ENCODE measurements at regions not wholly inside any gene's neighbourhood (a gene's known extent, or its start where the extent isn't known, plus 50 kb on each side); places are given as distances from the start of the nearest gene placed in this dataset.

DNA sequence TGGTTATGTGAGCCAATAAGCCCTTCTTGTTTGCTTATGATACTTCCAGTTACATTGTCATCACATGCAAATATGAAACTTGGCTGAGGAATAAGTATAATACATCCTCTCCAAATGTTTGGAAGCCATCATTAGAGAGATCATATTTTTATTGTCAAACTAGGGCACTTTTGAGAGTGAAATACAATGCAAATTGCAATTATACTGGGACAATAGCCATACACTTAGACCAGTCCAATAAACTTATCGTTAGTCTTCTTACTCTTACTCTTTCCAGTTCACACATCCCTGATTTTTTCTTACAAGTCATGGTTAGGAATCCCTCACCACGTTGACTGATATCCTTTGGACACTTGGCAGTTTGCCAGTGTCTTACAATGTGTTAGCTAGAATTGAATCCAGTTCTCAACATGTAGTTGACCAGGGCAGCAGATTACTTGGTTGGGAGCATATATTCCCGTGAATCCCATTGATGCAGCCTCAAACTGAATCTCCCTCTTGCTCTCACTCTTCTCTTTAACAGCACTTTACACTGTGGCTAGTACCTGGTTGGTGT lies 519.7 kb upstream of the ID4 start:
- no peaks in the 10 kb centered on the region for H3K9me3 ChIP-seq (replicated peaks; ENCODE audit: insufficient read depth, low read length)
- H2AFZ ChIP-seq (ENCODE audit: low read length): no peak overlapping the region
- no peak overlapping the region for H3K4me3 ChIP-seq (ENCODE audit: low read length)
- H3K9me2 ChIP-seq (replicated peaks; ENCODE audit: insufficient read depth, low read length): no peaks in the 10 kb centered on the region
- H4K20me1 ChIP-seq (ENCODE audit: insufficient read depth, low read length): no peaks in the 10 kb centered on the region
- TF ChIP-seq, protein P1, sequence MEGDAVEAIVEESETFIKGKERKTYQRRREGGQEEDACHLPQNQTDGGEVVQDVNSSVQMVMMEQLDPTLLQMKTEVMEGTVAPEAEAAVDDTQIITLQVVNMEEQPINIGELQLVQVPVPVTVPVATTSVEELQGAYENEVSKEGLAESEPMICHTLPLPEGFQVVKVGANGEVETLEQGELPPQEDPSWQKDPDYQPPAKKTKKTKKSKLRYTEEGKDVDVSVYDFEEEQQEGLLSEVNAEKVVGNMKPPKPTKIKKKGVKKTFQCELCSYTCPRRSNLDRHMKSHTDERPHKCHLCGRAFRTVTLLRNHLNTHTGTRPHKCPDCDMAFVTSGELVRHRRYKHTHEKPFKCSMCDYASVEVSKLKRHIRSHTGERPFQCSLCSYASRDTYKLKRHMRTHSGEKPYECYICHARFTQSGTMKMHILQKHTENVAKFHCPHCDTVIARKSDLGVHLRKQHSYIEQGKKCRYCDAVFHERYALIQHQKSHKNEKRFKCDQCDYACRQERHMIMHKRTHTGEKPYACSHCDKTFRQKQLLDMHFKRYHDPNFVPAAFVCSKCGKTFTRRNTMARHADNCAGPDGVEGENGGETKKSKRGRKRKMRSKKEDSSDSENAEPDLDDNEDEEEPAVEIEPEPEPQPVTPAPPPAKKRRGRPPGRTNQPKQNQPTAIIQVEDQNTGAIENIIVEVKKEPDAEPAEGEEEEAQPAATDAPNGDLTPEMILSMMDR (IDR thresholded peaks at IDR 0.05; ENCODE audit: low read length): no peak
- TF ChIP-seq EZH2phosphoT487 (IDR thresholded peaks at IDR 0.05; ENCODE audit: low read length): no peak
- TF ChIP-seq EZH2 (optimal IDR thresholded peaks at IDR 0.05; ENCODE audit: low read depth, low read length): no peak
- H3K9ac ChIP-seq (ENCODE audit: low read length): no peak overlapping the region
- H3K27ac ChIP-seq (ENCODE audit: low read length): no peak overlapping the region
- no peaks in the 10 kb centered on the region for H3K27me3 ChIP-seq (replicated peaks; ENCODE audit: insufficient read depth, low read length)
- no peak overlapping the region for H3K4me2 ChIP-seq (ENCODE audit: low read depth, low read length)
- H3K4me1 ChIP-seq (ENCODE audit: low read length): no peaks in the 10 kb centered on the region
- H3K79me2 ChIP-seq (ENCODE audit: low read length): no peaks in the 10 kb centered on the region
- no peak for DNase-seq
- H3F3A ChIP-seq (ENCODE audit: insufficient read depth, low read length): no peaks in the 10 kb centered on the region
- no peaks in the 10 kb centered on the region for H3K36me3 ChIP-seq (replicated peaks; ENCODE audit: insufficient read depth, low read length)

DNA sequence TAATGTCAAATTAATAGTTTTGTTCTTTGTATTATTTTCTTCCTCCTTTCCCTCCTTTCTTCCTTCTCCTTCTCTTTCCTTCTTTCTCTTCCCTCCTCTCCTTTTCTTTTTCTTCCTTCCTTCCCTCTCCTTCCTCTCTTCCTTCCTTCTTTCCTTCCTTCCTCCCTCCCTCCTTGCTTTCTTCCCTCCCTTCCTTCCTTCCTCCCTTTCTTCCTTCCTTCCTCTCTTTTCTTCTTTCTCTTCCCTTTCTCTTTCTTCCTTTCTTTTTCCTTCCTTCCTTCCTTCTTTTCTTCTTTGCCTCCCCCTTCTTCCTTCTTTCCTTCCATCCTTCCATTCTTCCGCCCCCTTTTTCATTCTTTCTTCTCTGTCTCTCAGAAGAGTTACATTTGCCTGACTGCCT lies 518.2 kb upstream of the ID4 start:
- no peaks in the 10 kb centered on the region for H3K9me2 ChIP-seq (replicated peaks; ENCODE audit: insufficient read depth, low read length)
- H3K4me3 ChIP-seq (ENCODE audit: low read length): no peak overlapping the region
- no peaks in the 10 kb centered on the region for H3F3A ChIP-seq (ENCODE audit: insufficient read depth, low read length)
- no peaks in the 10 kb centered on the region for H3K79me2 ChIP-seq (ENCODE audit: low read length)
- H2AFZ ChIP-seq (ENCODE audit: low read length): no peak overlapping the region
- H3K4me2 ChIP-seq (ENCODE audit: low read depth, low read length): no peak overlapping the region
- TF ChIP-seq EZH2 (optimal IDR thresholded peaks at IDR 0.05; ENCODE audit: low read depth, low read length) (no peak), EZH2phosphoT487 (IDR thresholded peaks at IDR 0.05; ENCODE audit: low read length) (no peak)
- TF ChIP-seq, protein P1 (IDR thresholded peaks at IDR 0.05; ENCODE audit: low read length): no peak
- no peak for DNase-seq
- no peaks in the 10 kb centered on the region for H3K9me3 ChIP-seq (replicated peaks; ENCODE audit: insufficient read depth, low read length)
- no peaks in the 10 kb centered on the region for H3K4me1 ChIP-seq (ENCODE audit: low read length)
- no peaks in the 10 kb centered on the region for H3K27me3 ChIP-seq (replicated peaks; ENCODE audit: insufficient read depth, low read length)
- H3K27ac ChIP-seq (ENCODE audit: low read length): no peak overlapping the region
- H4K20me1 ChIP-seq (ENCODE audit: insufficient read depth, low read length): no peaks in the 10 kb centered on the region
- no peak overlapping the region for H3K9ac ChIP-seq (ENCODE audit: low read length)
- no peaks in the 10 kb centered on the region for H3K36me3 ChIP-seq (replicated peaks; ENCODE audit: insufficient read depth, low read length)

DNA sequence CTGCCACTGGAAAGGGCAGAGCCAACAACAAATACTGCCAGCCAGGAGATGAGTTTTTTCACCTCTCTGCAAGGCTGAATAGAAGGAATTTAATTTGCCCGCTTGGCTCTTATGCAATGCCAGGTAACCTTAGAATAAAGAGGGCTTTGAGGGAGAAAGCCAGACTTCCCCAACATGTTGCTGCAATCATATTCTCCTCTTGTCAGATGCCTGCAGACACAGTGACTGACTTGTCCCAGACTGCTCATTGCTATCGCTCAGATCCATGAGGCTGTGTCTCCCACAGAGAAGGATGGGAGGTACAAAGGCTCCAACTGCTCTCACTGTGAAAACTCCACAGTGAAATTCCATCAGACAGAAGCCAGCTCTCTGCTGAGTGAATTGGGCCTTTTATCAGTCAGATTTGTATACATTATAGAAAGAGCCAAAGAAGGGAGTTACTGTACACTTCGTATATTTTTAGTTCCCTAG lies 517.0 kb upstream of the ID4 start:
- Histone ChIP-seq H2AFZ (ENCODE audit: low read length) (no peak overlapping the region), H3K4me2 (ENCODE audit: low read depth, low read length) (no peak overlapping the region), H3K4me3 (ENCODE audit: low read length) (no peak overlapping the region), H4K20me1 (ENCODE audit: insufficient read depth, low read length) (no peaks in the 10 kb centered on the region), H3K9me3 (replicated peaks; ENCODE audit: insufficient read depth, low read length) (no peaks in the 10 kb centered on the region), H3K27ac (ENCODE audit: low read length) (no peak overlapping the region), H3F3A (ENCODE audit: insufficient read depth, low read length) (no peaks in the 10 kb centered on the region), H3K36me3 (replicated peaks; ENCODE audit: insufficient read depth, low read length) (no peaks in the 10 kb centered on the region), H3K79me2 (ENCODE audit: low read length) (no peaks in the 10 kb centered on the region), H3K4me1 (ENCODE audit: low read length) (no peaks in the 10 kb centered on the region), H3K9ac (ENCODE audit: low read length) (no peak overlapping the region), H3K9me2 (replicated peaks; ENCODE audit: insufficient read depth, low read length) (no peaks in the 10 kb centered on the region), H3K27me3 (replicated peaks; ENCODE audit: insufficient read depth, low read length) (no peaks in the 10 kb centered on the region)
- no peak for TF ChIP-seq EZH2 (optimal IDR thresholded peaks at IDR 0.05; ENCODE audit: low read depth, low read length)
- TF ChIP-seq, protein P1 (IDR thresholded peaks at IDR 0.05; ENCODE audit: low read length): no peak
- TF ChIP-seq EZH2phosphoT487 (IDR thresholded peaks at IDR 0.05; ENCODE audit: low read length): no peak
- DNase-seq: no peak

Data from MM.1S (cell line).